ENCODE measurements at regions not wholly inside any gene's neighbourhood (a gene's known extent, or its start where the extent isn't known, plus 50 kb on each side); places are given as distances from the start of the nearest gene placed in this dataset.

GRCh38 chr5:18220631-18221030, 586.4 kb downstream of the TAF11L14 start:
- TF ChIP-seq CTCF (IDR thresholded peaks at IDR 0.05) (no peak), POLR2A (IDR thresholded peaks at IDR 0.05) (no peak)

Data from body of pancreas (tissue), 4 donors.